Neural progenitor cell (in vitro differentiated cells): ENCODE measurements at regions not wholly inside any gene's neighbourhood (a gene's known extent, or its start where the extent isn't known, plus 50 kb on each side); places are given as distances from the start of the nearest gene placed in this dataset.

Source experiments
- DNase-seq: peaks from one replicate; pipeline ENCODE4 v3.0.0-alpha.2; 2016; ENCODE audit warnings: low spot score
- H2AFZ ChIP-seq: fragments of 200-600 bp; sonication (generic); replicated peaks from 2 replicates; pipeline ENCODE4 v1.6.1; 2016; ENCODE audit warnings: antibody characterized with exemption
- H3F3A ChIP-seq: fragments of 200-600 bp; sonication (generic); 2 replicates; pipeline ENCODE4 v1.6.1; 2016; ENCODE audit warnings: antibody characterized with exemption, low read depth
- H3K27ac ChIP-seq: fragments of 200-600 bp; sonication (generic); 2 replicates; pipeline ENCODE4 v1.5.1; 2016; ENCODE audit warnings: mild to moderate bottlenecking
- H3K27me3 ChIP-seq: fragments of 200-600 bp; sonication (generic); 2 replicates; pipeline ENCODE4 v1.6.1; 2016; ENCODE audit warnings: mild to moderate bottlenecking, moderate library complexity
- H3K36me3 ChIP-seq: fragments of 200-600 bp; sonication (generic); 2 replicates; pipeline ENCODE4 v1.5.1; 2016
- H3K4me1 ChIP-seq: fragments of 200-600 bp; sonication (generic); 2 replicates; pipeline ENCODE4 v1.6.1; 2016; ENCODE audit warnings: mixed run types
- H3K4me2 ChIP-seq: fragments of 200-600 bp; sonication (generic); 2 replicates; pipeline ENCODE4 v1.6.1; 2016
- H3K4me3 ChIP-seq: fragments of 200-600 bp; sonication (generic); 2 replicates; pipeline ENCODE4 v1.5.1; 2016
- H3K79me2 ChIP-seq: fragments of 200-600 bp; sonication (generic); 2 replicates; pipeline ENCODE4 v1.6.1; 2016; ENCODE audit warnings: low read depth
- H3K9ac ChIP-seq: fragments of 200-600 bp; sonication (generic); 2 replicates; pipeline ENCODE4 v1.6.1; 2016
- H3K9me3 ChIP-seq: fragments of 200-600 bp; sonication (generic); 2 replicates; pipeline ENCODE4 v1.5.1; 2016; ENCODE audit warnings: low read depth
- H4K20me1 ChIP-seq: fragments of 200-600 bp; sonication (generic); 2 replicates; pipeline ENCODE4 v1.6.1; 2016; ENCODE audit warnings: low read depth
- H3K27ac Mint-ChIP-seq: 3 replicates; pipeline ENCODE4 v1.8.0; 2021; ENCODE audit warnings: mixed read lengths
- H3K27me3 Mint-ChIP-seq: 2 replicates; pipeline ENCODE4 v1.8.0; 2022; ENCODE audit warnings: low read depth, mild to moderate bottlenecking, inconsistent platforms, moderate library complexity, mixed read lengths; ENCODE audit not compliant: insufficient read depth
- H3K36me3 Mint-ChIP-seq: 3 replicates; pipeline ENCODE4 v1.8.0; 2021; ENCODE audit warnings: mixed read lengths
- H3K4me1 Mint-ChIP-seq: 3 replicates; pipeline ENCODE4 v1.8.0; 2021; ENCODE audit warnings: mixed read lengths
- H3K4me3 Mint-ChIP-seq: 3 replicates; pipeline ENCODE4 v1.8.0; 2021; ENCODE audit warnings: mild to moderate bottlenecking, moderate library complexity, mixed read lengths
- H3K9me3 Mint-ChIP-seq: 3 replicates; pipeline ENCODE4 v1.8.0; 2020; ENCODE audit warnings: mixed read lengths
- CTCF ChIP-seq: fragments of 200-600 bp; sonication (generic); IDR thresholded peaks from 2 replicates; pipeline ENCODE4 v1.5.1; 2017; ENCODE audit warnings: antibody characterized with exemption, mild to moderate bottlenecking
- EZH2 ChIP-seq: fragments of 200-600 bp; sonication (generic); IDR thresholded peaks from 2 replicates; pipeline ENCODE4 v1.6.1; 2017; ENCODE audit warnings: antibody characterized with exemption, mild to moderate bottlenecking, moderate library complexity
- EZH2phosphoT487 ChIP-seq: fragments of 200-600 bp; sonication (generic); IDR thresholded peaks from 2 replicates; pipeline ENCODE4 v1.6.1; 2017; ENCODE audit warnings: antibody characterized with exemption

- Histone ChIP-seq H3K79me2 (no peaks in the 10 kb centered on the region), H3K9me3 (no peaks in the 10 kb centered on the region), H2AFZ (no peak overlapping the region), H3K4me3 (no peak overlapping the region), H3F3A (no peaks in the 10 kb centered on the region), H3K4me1 (no peaks in the 10 kb centered on the region), H3K27me3 (no peaks in the 10 kb centered on the region), H4K20me1 (no peaks in the 10 kb centered on the region), H3K36me3 (no peaks in the 10 kb centered on the region), H3K9ac (no peak overlapping the region), H3K27ac (no peak overlapping the region), H3K4me2 (no peak overlapping the region)
- Mint-ChIP-seq H3K36me3 (no peaks in the 10 kb centered on the region), H3K4me1 (peaks cover 3% of the 10 kb centered on the region), H3K27me3 (peaks cover 3% of the 10 kb centered on the region), H3K27ac (no peak overlapping the region), H3K9me3 (no peaks in the 10 kb centered on the region), H3K4me3 (no peak overlapping the region)
- TF ChIP-seq CTCF (no peak), EZH2 (no peak), EZH2phosphoT487 (no peak)
- no peak for DNase-seq
Measured at GRCh38 chr7:23927709-23928417, 217.8 kb downstream of the STK31 start.

DNA sequence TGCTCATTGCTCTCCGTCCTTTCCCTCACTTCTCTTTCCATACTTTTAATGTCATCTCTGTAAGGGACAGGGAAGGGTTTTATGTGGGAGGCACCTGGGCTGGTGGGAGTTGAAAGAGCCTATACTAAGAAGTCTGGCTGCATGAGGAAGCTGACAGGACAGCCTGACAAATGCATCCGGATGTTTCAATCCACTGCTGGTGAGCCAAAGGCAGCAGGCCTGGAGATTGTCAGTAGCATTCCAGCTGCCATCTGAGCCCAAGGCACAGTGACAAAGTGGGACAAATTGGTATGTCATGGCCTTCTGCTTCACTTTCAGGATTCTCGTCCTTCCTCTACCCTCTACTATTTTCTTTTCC, 218.4 kb downstream of the STK31 start:
- no peak overlapping the region for H3K27ac Mint-ChIP-seq
- no peak overlapping the region for H3K4me3 Mint-ChIP-seq
- no peak for DNase-seq
- H3K9ac ChIP-seq, result no peak overlapping the region
- H4K20me1 ChIP-seq, result no peaks in the 10 kb centered on the region
- no peak overlapping the region for H2AFZ ChIP-seq
- H3K4me1 ChIP-seq, result no peaks in the 10 kb centered on the region
- no peaks in the 10 kb centered on the region for H3K79me2 ChIP-seq
- H3K4me3 ChIP-seq, result no peak overlapping the region
- H3K27me3 ChIP-seq, result no peaks in the 10 kb centered on the region
- no peaks in the 10 kb centered on the region for H3K9me3 Mint-ChIP-seq
- peaks cover 1% of the 10 kb centered on the region for H3K4me1 Mint-ChIP-seq
- no peak for TF ChIP-seq EZH2phosphoT487
- TF ChIP-seq EZH2, result no peak
- TF ChIP-seq CTCF, result no peak
- H3K36me3 ChIP-seq, result no peaks in the 10 kb centered on the region
- H3K27me3 Mint-ChIP-seq, result peaks cover 3% of the 10 kb centered on the region
- H3F3A ChIP-seq, result no peaks in the 10 kb centered on the region
- H3K4me2 ChIP-seq, result no peak overlapping the region
- H3K36me3 Mint-ChIP-seq, result no peaks in the 10 kb centered on the region
- H3K27ac ChIP-seq, result no peak overlapping the region
- H3K9me3 ChIP-seq, result no peaks in the 10 kb centered on the region

DNA sequence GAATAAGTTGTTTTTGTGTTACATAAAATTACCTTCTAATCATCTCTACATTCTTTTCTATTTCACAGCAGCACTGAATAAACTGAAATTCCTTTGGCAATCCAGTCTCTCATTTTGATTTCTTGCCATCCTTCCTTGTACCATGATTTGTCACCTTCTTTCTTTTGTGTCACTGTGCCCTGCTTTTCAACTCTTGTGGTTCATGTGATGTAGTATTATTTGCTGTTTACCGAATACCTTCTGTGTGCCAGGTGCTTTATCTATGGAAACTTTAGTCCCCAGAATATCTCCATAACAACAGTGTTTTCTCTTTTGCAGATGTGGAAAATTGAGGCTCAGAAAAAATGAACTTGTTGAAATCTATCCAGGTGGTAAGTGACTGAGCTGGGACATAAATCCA, 220.3 kb downstream of the STK31 start:
- H3K9me3 Mint-ChIP-seq, result peaks cover 5% of the 10 kb centered on the region
- no peak for DNase-seq
- H3K4me3 ChIP-seq, result no peak overlapping the region
- no peaks in the 10 kb centered on the region for H3K36me3 ChIP-seq
- no peak overlapping the region for H3K4me2 ChIP-seq
- H3K27ac Mint-ChIP-seq, result no peak overlapping the region
- no peaks in the 10 kb centered on the region for H3F3A ChIP-seq
- peaks cover 3% of the 10 kb centered on the region for H3K27me3 Mint-ChIP-seq
- H3K27me3 ChIP-seq, result no peaks in the 10 kb centered on the region
- H3K4me1 ChIP-seq, result no peaks in the 10 kb centered on the region
- H3K79me2 ChIP-seq, result no peaks in the 10 kb centered on the region
- H3K9ac ChIP-seq, result no peak overlapping the region
- H2AFZ ChIP-seq, result no peak overlapping the region
- no peaks in the 10 kb centered on the region for H3K9me3 ChIP-seq
- H3K4me3 Mint-ChIP-seq, result no peak overlapping the region
- no peaks in the 10 kb centered on the region for H3K4me1 Mint-ChIP-seq
- H3K27ac ChIP-seq, result no peak overlapping the region
- TF ChIP-seq EZH2phosphoT487, result no peak
- no peak for TF ChIP-seq CTCF
- TF ChIP-seq EZH2, result no peak
- H4K20me1 ChIP-seq, result no peaks in the 10 kb centered on the region
- H3K36me3 Mint-ChIP-seq, result no peaks in the 10 kb centered on the region
